ENCODE measurements at regions not wholly inside any gene's neighbourhood (a gene's known extent, or its start where the extent isn't known, plus 50 kb on each side); places are given as distances from the start of the nearest gene placed in this dataset.

DNA sequence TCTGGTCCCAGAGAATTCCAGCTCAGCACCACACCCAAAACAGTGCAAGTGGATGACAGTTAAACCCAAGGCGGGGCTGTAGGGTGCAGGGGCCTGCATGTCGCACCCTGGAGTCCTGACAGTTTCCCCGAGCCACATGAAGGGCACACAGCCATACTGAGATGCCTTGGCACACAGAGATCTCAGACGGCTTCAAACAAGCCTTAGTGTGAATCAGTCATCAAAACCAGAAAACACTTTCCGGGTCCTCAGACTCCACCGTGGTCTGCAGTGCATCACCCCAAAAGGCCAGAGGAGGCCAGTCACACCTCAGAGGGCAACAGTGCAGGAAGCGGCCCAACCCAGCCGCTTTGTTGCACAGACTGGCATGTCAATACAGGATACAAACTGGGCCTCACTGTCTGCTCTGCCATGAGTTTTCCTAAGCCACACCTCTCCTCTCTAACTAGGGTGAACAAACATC is 64.6 kb upstream of the ENPP6 start:
- TF ChIP-seq CTCF (IDR thresholded peaks at IDR 0.05) (no peak), MAFK (IDR thresholded peaks at IDR 0.05; ENCODE audit: partially characterized antibody) (no peak), HOXB13 (CRISPR knock-in tag; IDR thresholded peaks at IDR 0.05; ENCODE audit: low read depth) (no peak), POLR2A (IDR thresholded peaks at IDR 0.05; ENCODE audit: low read length) (no peak), PHF8 (IDR thresholded peaks at IDR 0.05; ENCODE audit: borderline replicate concordance, low read depth) (no peak), CEBPB (IDR thresholded peaks at IDR 0.05) (no peak), HDAC2 (IDR thresholded peaks at IDR 0.05) (no peak), JUN (IDR thresholded peaks at IDR 0.05) (no peak), RAD21 (conservative IDR thresholded peaks at IDR 0.05 in 1 of 2, IDR thresholded peaks at IDR 0.05 in 1 of 2) (no peak), JUNB (IDR thresholded peaks at IDR 0.05) (no peak), SMC3 (IDR thresholded peaks at IDR 0.05) (no peak), NR3C1 (IDR thresholded peaks at IDR 0.05) (no peak)
- TF ChIP-seq, protein P1, sequence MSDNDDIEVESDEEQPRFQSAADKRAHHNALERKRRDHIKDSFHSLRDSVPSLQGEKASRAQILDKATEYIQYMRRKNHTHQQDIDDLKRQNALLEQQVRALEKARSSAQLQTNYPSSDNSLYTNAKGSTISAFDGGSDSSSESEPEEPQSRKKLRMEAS (IDR thresholded peaks at IDR 0.05) = no peak

All from A549 (cell line).